A673 (cell line): ENCODE measurements at regions not wholly inside any gene's neighbourhood (a gene's known extent, or its start where the extent isn't known, plus 50 kb on each side); places are given as distances from the start of the nearest gene placed in this dataset.

Source experiments
- CTCF ChIP-seq: fragments of 300-800, 200-600 bp; sonication (generic); conservative IDR thresholded peaks from 2 replicates; pipeline ENCODE4 v1.5.1; 2017; ENCODE audit warnings: low read depth, mild to moderate bottlenecking, antibody characterized with exemption, low read length, moderate library complexity, mixed read lengths
- EZH2 ChIP-seq: fragments of 200-600 bp; sonication (generic); IDR thresholded peaks from 2 replicates; pipeline ENCODE4 v1.6.1; 2017; ENCODE audit warnings: borderline replicate concordance, low read depth, mild to moderate bottlenecking, mixed read lengths, antibody characterized with exemption, low read length; ENCODE audit not compliant: poor library complexity, severe bottlenecking

- no peak for TF ChIP-seq CTCF
- no peak for TF ChIP-seq EZH2
Observed at GRCh38 chr13:46982856-46983582, 86.2 kb upstream of the HTR2A start.
